Upper lobe of left lung (tissue), 6 donors: ENCODE measurements at regions not wholly inside any gene's neighbourhood (a gene's known extent, or its start where the extent isn't known, plus 50 kb on each side); places are given as distances from the start of the nearest gene placed in this dataset.
"Not testable (repeated sequence)": the region's sequence is repeated elsewhere in the genome, so short reads cannot be mapped to it uniquely, and the experiment has no call there.

Experiments used
- ATAC-seq, 2 donors: fragments of 200-7000 bp; cut with Tn5 transposase; one replicate each; pipeline ENCODE4 v1.9.1; 2022; ENCODE audit warnings: mild to moderate bottlenecking in 2 of 2, moderate library complexity in 2 of 2; ENCODE audit not compliant: low FRiP score in 2 of 2
- DNase-seq, 2 donors: peaks; one replicate each; pipeline ENCODE4 v3.0.0-alpha.2; 2019 to 2020
- H3K27ac ChIP-seq, 4 donors: fragments of 200-600 bp; sonication (generic); one replicate each; pipeline ENCODE4 v1.5.1; 2016 to 2019
- H3K27me3 ChIP-seq, 4 donors: fragments of 200-600 bp; sonication (generic); one replicate each; pipeline ENCODE4 v1.5.1; 2017 to 2019
- H3K36me3 ChIP-seq, 4 donors: fragments of 200-600 bp; sonication (generic); one replicate each; pipeline ENCODE4 v1.5.1; 2016 to 2019
- H3K4me1 ChIP-seq, 4 donors: fragments of 200-600 bp; sonication (generic); one replicate each; pipeline ENCODE4 v1.5.1; 2018 to 2019
- H3K4me3 ChIP-seq, 4 donors: fragments of 200-600 bp; sonication (generic); one replicate each; pipeline ENCODE4 v1.5.1; 2017 to 2019; ENCODE audit warnings: mild to moderate bottlenecking in 2 of 4, moderate library complexity in 1 of 4
- H3K9me3 ChIP-seq, 4 donors: fragments of 200-600 bp; sonication (generic); one replicate each; pipeline ENCODE4 v1.5.1; 2018 to 2019
- EP300 ChIP-seq, 4 donors: sonication (generic); formaldehyde crosslinking; IDR thresholded peaks; one replicate each; pipeline ENCODE4 v1.5.1; 2017; ENCODE audit warnings: antibody characterized with exemption in 4 of 4, control low read depth in 2 of 4
- POLR2A ChIP-seq, 4 donors: fragments of 450-650 bp; IDR thresholded peaks; one replicate each; pipeline ENCODE4 v1.5.1; 2016 to 2017; ENCODE audit warnings: antibody characterized with exemption in 4 of 4, mild to moderate bottlenecking in 2 of 4
- POLR2AphosphoS5 ChIP-seq, 2 donors: sonication (generic); formaldehyde crosslinking; IDR thresholded peaks; one replicate each; pipeline ENCODE4 v1.5.1; 2017; ENCODE audit warnings: antibody characterized with exemption in 2 of 2
- WGBS, 2 donors: methylation state at CpG; one replicate each; pipeline ENCODE4 v1.1.5; 2017 to 2018; 5-methylcytosine and 5-hydroxymethylcytosine counted together
- TF ChIP-seq, protein P1 (sequence below), 6 experiments: fragments of 450-650 bp in 4 of 6; fragments of 200-600 bp in 2 of 6; sonication (generic) in 2 of 6; IDR thresholded peaks; one replicate each; pipeline ENCODE4 v1.5.1; 2016 to 2019; ENCODE audit warnings: antibody characterized with exemption in 6 of 6
- donor health status: DM: no; HTN: no; CAD: no; lungs with moderate emphysema.
- donor health status: DM: no; HTN: yes; CAD: no; lungs with severe emphysema.

DNA sequence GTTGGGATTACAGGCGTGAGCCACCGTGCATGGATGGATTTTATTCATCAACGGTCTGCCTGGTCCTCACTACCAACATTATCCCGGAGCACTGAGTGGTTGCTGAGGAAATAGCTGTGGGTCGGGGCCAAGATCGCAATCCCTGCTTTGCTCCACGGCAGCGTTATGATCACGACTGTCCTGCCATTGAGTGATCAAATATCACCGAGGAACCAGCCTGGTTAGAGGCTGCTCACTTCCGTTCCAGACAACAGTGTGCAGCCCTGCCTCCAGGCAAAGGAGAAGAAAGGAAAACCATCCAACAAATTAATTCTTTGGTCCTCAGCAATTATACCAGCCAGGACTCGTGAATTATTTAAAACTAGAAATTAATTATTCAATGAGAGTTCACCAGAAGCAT, 70.6 kb upstream of the TBL1X start:
- no peak overlapping the region for H3K4me3 ChIP-seq
- no peak for TF ChIP-seq POLR2AphosphoS5 (IDR thresholded peaks at IDR 0.05)
- TF ChIP-seq EP300 (IDR thresholded peaks at IDR 0.05) = no peak
- H3K9me3 ChIP-seq = no peaks in the 10 kb centered on the region
- H3K27ac ChIP-seq = no peak overlapping the region
- H3K36me3 ChIP-seq = no peaks in the 10 kb centered on the region
- ATAC-seq = no peak
- no peak for DNase-seq
- H3K27me3 ChIP-seq = no peaks in the 10 kb centered on the region
- WGBS, 2 donors = 73 to 90% methylated on average over 2 to 12 of the region's 12 CpGs
- H3K4me1 ChIP-seq = no peaks in the 10 kb centered on the region

DNA sequence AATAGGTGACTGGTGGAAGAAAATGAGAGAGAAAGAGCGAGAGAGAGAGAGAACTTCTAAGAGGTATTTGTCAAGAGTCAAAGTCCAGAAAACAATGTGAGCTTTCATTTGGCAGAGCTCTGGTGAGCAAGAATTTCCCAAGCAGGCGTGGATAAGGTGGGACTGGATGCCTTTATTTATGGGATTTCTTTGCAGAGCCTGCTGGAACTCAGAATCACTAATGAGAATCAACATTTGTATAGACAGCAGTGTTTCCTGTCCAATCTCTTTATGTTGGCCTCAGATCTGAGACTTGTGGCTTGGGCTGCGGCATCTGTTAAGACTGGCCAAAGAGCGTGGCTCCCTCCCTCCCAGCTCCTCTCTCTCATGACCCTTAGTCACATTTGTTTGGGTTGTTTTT, 67.9 kb upstream of the TBL1X start:
- Histone ChIP-seq H3K27me3 (no peaks in the 10 kb centered on the region), H3K4me1 (no peaks in the 10 kb centered on the region), H3K9me3 (no peaks in the 10 kb centered on the region), H3K4me3 (no peak overlapping the region), H3K36me3 (no peaks in the 10 kb centered on the region), H3K27ac (no peak overlapping the region)
- no peak for TF ChIP-seq EP300 (IDR thresholded peaks at IDR 0.05)
- DNase-seq = no peak
- ATAC-seq = peak in 1 of 2 donors; percentile 31
- 53 to 60% methylated on average over 2 to 4 of the region's 4 CpGs for WGBS, 2 donors

DNA sequence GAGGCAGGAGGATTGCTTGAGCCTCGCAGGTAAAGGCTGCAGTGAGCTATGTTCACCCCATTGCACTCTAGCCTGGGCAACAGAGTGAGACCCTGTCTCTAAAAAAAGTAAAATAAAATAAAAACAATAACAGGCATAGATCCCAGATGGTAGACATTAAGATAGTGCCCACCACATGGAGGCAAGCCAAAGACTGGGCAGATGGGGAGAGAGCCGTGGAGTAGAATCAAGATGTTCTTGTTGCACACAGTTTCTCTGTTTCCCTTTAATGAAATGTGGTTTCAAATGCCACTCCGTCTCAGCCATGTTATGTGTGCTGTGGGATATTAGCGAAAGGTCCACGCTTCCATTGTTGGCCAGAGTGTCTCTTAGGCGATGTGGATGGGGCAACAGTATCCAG, 63.8 kb upstream of the TBL1X start:
- 89 to 93% methylated on average over 6 of the region's 6 CpGs for WGBS, 2 donors
- no peak overlapping the region for H3K27ac ChIP-seq
- no peaks in the 10 kb centered on the region for H3K9me3 ChIP-seq
- no peak for ATAC-seq
- no peaks in the 10 kb centered on the region for H3K36me3 ChIP-seq
- H3K4me3 ChIP-seq = no peak overlapping the region
- H3K4me1 ChIP-seq = no peaks in the 10 kb centered on the region
- no peaks in the 10 kb centered on the region for H3K27me3 ChIP-seq
- TF ChIP-seq POLR2A (IDR thresholded peaks at IDR 0.05) = no peak
- TF ChIP-seq, protein P1, sequence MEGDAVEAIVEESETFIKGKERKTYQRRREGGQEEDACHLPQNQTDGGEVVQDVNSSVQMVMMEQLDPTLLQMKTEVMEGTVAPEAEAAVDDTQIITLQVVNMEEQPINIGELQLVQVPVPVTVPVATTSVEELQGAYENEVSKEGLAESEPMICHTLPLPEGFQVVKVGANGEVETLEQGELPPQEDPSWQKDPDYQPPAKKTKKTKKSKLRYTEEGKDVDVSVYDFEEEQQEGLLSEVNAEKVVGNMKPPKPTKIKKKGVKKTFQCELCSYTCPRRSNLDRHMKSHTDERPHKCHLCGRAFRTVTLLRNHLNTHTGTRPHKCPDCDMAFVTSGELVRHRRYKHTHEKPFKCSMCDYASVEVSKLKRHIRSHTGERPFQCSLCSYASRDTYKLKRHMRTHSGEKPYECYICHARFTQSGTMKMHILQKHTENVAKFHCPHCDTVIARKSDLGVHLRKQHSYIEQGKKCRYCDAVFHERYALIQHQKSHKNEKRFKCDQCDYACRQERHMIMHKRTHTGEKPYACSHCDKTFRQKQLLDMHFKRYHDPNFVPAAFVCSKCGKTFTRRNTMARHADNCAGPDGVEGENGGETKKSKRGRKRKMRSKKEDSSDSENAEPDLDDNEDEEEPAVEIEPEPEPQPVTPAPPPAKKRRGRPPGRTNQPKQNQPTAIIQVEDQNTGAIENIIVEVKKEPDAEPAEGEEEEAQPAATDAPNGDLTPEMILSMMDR (IDR thresholded peaks at IDR 0.05) = no peak
- no peak for TF ChIP-seq EP300 (IDR thresholded peaks at IDR 0.05)
- TF ChIP-seq POLR2AphosphoS5 (IDR thresholded peaks at IDR 0.05) = no peak
- DNase-seq = no peak

DNA sequence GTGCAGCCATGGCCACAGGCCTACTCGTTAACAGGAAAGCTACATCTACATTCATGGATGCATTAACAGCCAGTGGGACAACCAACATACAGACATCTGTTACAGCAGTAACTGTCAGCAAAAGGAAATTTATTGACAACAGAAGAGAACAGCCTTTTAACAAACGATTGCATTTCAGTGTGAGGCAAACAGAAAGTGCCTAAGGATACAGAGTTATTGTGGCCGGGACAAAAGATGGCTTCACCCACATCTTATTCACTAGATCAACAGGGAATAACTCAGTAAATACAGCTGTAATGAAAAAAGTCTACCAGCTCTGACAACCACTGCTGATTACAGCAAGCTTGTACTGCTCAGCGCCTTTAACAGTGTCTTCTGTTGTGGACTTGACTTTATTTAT, 61.5 kb upstream of the TBL1X start:
- no peaks in the 10 kb centered on the region for H3K27me3 ChIP-seq
- 83 to 88% methylated on average over 3 to 4 of the region's 4 CpGs for WGBS, 2 donors
- no peak for ATAC-seq
- no peaks in the 10 kb centered on the region for H3K4me1 ChIP-seq
- no peak overlapping the region for H3K4me3 ChIP-seq
- no peaks in the 10 kb centered on the region for H3K9me3 ChIP-seq
- TF ChIP-seq EP300 (IDR thresholded peaks at IDR 0.05) (no peak), POLR2AphosphoS5 (IDR thresholded peaks at IDR 0.05) (no peak), POLR2A (IDR thresholded peaks at IDR 0.05) (no peak)
- TF ChIP-seq, protein P1 (IDR thresholded peaks at IDR 0.05) = no peak
- DNase-seq = no peak
- no peaks in the 10 kb centered on the region for H3K36me3 ChIP-seq
- H3K27ac ChIP-seq = no peak overlapping the region

DNA sequence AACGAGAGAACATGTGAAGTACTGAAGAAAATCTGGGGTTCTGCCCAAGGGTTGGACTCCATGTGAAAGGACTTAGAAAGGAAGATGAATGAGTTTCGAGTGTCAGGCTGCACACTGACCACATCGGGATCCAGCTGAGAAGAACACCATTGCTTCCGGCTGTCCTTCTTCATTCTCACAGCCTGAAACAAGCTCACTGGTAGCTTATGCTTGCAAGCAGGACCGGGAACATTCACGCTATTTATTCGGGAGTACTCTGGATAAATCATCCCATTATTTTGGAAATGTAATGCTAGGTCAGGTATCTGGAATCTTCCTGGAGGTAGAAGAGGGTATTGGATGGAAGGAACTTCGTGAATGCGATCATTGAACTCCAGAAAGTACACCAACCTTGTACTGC, 59.2 kb upstream of the TBL1X start:
- DNase-seq = peak in 1 of 2 donors; percentile 42
- H3K27me3 ChIP-seq = not testable (repeated sequence)

DNA sequence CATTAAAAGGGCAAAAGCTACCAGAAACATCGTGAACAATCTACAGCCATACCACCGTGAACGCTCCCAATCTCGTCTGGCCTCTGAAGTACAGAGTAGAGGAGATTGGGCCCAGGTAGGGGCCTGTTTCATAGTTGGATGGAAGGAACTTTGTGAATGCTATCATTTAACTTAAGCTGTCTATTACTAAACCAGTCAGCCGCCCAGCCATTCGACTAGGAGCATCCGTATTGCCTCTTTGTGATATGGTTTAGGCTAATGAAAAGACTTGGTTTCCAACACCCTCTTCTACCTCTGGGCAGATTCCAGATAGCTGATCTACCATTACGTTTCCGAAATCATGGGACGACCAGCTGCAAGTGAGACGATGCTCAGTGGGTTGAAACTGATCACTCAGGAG, 54.0 kb upstream of the TBL1X start:
- DNase-seq, H3K27me3 ChIP-seq, H3K36me3 ChIP-seq, H3K9me3 ChIP-seq, H3K4me1 ChIP-seq, ATAC-seq, H3K4me3 ChIP-seq, H3K27ac ChIP-seq: not testable (repeated sequence)
- WGBS, 2 donors = 93 to 96% methylated on average over 3 to 6 of the region's 11 CpGs

More for the DNA sequence above, 59.2 kb upstream of the TBL1X start:
- not testable (repeated sequence) for H3K4me3 ChIP-seq, H3K27ac ChIP-seq, H3K36me3 ChIP-seq, ATAC-seq, H3K4me1 ChIP-seq, H3K9me3 ChIP-seq
- WGBS, 2 donors = 87 to 92% methylated on average over 8 to 9 of the region's 9 CpGs

DNA sequence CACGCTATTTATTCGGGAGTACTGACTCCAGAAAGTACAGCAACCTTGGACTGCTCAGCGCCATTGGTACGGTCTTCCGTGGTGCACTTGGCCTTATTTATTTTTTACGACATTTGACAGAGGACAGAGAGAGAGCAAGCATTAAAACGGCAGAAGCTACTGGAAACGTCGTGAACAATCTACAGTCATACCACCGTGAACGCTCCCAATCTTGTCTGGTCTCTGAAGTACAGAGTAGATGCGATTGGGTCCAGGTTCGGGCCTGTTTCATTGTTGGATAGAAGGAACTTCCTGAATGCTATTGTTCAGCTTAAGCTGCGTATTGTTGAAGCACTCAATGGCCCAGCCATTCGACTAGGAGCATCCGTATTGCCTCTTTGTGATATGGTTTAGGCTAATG, 53.2 kb upstream of the TBL1X start:
- DNase-seq, ATAC-seq: not testable (repeated sequence)
- 88% methylated on average over 16 of the region's 16 CpGs for WGBS, 2 donors

DNA sequence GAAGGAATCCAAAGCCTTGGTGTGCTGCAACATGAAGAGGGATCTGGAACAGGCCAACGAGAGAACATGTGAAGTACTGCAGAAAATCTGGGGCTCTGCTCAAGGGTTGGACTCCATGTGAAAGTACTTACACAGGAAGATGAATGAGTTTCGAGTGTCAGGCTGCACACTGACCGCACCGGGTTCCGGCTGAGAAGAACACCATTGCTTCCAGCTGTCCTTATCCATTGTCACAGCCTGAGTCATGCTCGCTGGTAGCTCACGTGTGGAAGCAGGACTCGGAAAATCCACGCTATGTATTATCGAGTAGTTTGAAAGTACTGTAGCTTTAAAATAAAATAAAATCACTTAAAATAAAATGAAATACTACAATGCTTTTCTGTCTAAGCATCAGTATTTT, 50.4 kb upstream of the TBL1X start:
- DNase-seq = no peak
- TF ChIP-seq, protein P1 (IDR thresholded peaks at IDR 0.05) = no peak
- TF ChIP-seq EP300 (IDR thresholded peaks at IDR 0.05) (no peak), POLR2AphosphoS5 (IDR thresholded peaks at IDR 0.05) (no peak), POLR2A (IDR thresholded peaks at IDR 0.05) (no peak)
- Histone ChIP-seq H3K27ac (no peak overlapping the region), H3K4me3 (no peak overlapping the region), H3K9me3 (no peaks in the 10 kb centered on the region), H3K4me1 (no peaks in the 10 kb centered on the region), H3K27me3 (no peaks in the 10 kb centered on the region), H3K36me3 (no peaks in the 10 kb centered on the region)
- 91 to 97% methylated on average over 10 of the region's 10 CpGs for WGBS, 2 donors
- ATAC-seq = no peak

More for the DNA sequence above, 53.2 kb upstream of the TBL1X start:
- H3K4me1 ChIP-seq, H3K36me3 ChIP-seq, H3K9me3 ChIP-seq, H3K4me3 ChIP-seq, H3K27ac ChIP-seq, H3K27me3 ChIP-seq: not testable (repeated sequence)
